DOHH2 (cell line): ENCODE measurements at regions not wholly inside any gene's neighbourhood (a gene's known extent, or its start where the extent isn't known, plus 50 kb on each side); places are given as distances from the start of the nearest gene placed in this dataset.

ENCODE experiments used
- EZH2phosphoT487 ChIP-seq: fragments of 200-600 bp; sonication (generic); IDR thresholded peaks from 2 replicates; pipeline ENCODE4 v1.6.1; 2017; ENCODE audit warnings: borderline replicate concordance, mild to moderate bottlenecking, antibody characterized with exemption, low read length, moderate library complexity, mixed read lengths
- TF ChIP-seq, protein P1 (sequence below): fragments of 200-600 bp; sonication (generic); IDR thresholded peaks from one replicate; pipeline ENCODE4 v1.5.1; 2014; ENCODE audit warnings: antibody characterized with exemption, mild to moderate bottlenecking, low read depth, low read length; ENCODE audit not compliant: poor library complexity, severe bottlenecking

DNA sequence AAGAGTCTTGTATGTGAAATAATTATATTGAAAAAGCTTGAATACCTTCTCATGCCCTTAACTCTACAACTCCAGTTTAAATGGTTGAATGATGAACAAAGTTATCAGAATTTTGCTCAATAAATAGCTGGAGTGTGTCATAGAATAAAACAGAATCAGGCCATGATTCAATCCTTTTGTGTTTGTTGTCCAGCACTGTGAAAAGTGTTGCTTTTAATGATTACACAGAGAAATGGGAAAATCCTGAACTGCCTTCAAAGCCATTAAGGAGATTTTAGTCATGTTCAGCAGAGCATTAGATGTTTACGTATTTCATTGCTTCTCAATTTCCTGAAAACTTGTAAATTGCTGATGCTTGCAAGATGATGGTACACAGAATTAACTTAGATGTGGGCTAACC lies 262.9 kb upstream of the BTBD3 start:
- TF ChIP-seq, protein P1, sequence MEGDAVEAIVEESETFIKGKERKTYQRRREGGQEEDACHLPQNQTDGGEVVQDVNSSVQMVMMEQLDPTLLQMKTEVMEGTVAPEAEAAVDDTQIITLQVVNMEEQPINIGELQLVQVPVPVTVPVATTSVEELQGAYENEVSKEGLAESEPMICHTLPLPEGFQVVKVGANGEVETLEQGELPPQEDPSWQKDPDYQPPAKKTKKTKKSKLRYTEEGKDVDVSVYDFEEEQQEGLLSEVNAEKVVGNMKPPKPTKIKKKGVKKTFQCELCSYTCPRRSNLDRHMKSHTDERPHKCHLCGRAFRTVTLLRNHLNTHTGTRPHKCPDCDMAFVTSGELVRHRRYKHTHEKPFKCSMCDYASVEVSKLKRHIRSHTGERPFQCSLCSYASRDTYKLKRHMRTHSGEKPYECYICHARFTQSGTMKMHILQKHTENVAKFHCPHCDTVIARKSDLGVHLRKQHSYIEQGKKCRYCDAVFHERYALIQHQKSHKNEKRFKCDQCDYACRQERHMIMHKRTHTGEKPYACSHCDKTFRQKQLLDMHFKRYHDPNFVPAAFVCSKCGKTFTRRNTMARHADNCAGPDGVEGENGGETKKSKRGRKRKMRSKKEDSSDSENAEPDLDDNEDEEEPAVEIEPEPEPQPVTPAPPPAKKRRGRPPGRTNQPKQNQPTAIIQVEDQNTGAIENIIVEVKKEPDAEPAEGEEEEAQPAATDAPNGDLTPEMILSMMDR, result no peak
- TF ChIP-seq EZH2phosphoT487, result no peak
